GM21528 (cell line): ENCODE measurements at regions not wholly inside any gene's neighbourhood (a gene's known extent, or its start where the extent isn't known, plus 50 kb on each side); places are given as distances from the start of the nearest gene placed in this dataset.

Experiments used
- ATAC-seq: cut with Tn5 transposase; IDR thresholded peaks from one replicate; pipeline ENCODE4 v1.9.1; 2021; ENCODE audit warnings: mild to moderate bottlenecking, moderate library complexity; ENCODE audit not compliant: unreplicated experiment, low FRiP score

GRCh38 chr4:41865306-41865980, 69.8 kb upstream of the TMEM33 start:
- no peak for ATAC-seq

GRCh38 chr4:41859087-41859486, 76.1 kb upstream of the TMEM33 start:
- ATAC-seq, result no peak

- no peak for ATAC-seq
These were observed 78.0 kb upstream of the TMEM33 start for GRCh38 chr4:41857226-41857641.

GRCh38 chr4:41856797-41857196, 78.4 kb upstream of the TMEM33 start:
- ATAC-seq, result no peak

- no peak for ATAC-seq
These were observed 81.3 kb upstream of the TMEM33 start for GRCh38 chr4:41853973-41854372.

- no peak for ATAC-seq
These were observed 83.0 kb upstream of the TMEM33 start for GRCh38 chr4:41852229-41852628.

GRCh38 chr4:41851621-41852020, 83.6 kb upstream of the TMEM33 start:
- ATAC-seq, result no peak

- no peak for ATAC-seq
These were observed 90.9 kb upstream of the TMEM33 start for GRCh38 chr4:41844327-41844726.

GRCh38 chr4:41839916-41840854, 91.7 kb upstream of the PHOX2B start:
- ATAC-seq, result no peak

GRCh38 chr4:41838590-41838989, 90.1 kb upstream of the PHOX2B start:
- no peak for ATAC-seq

GRCh38 chr4:41835321-41835995, 86.9 kb upstream of the PHOX2B start:
- no peak for ATAC-seq

GRCh38 chr4:41832961-41833360, 84.4 kb upstream of the PHOX2B start:
- ATAC-seq, result no peak

GRCh38 chr4:41822325-41822724, 73.8 kb upstream of the PHOX2B start:
- no peak for ATAC-seq

GRCh38 chr4:41820473-41820872, 71.9 kb upstream of the PHOX2B start:
- ATAC-seq, result no peak

- ATAC-seq, result no peak
These were observed 71.1 kb upstream of the PHOX2B start for GRCh38 chr4:41819621-41820020.

GRCh38 chr4:41815473-41815872, 66.9 kb upstream of the PHOX2B start:
- ATAC-seq, result no peak

GRCh38 chr4:41814565-41814964, 66.0 kb upstream of the PHOX2B start:
- no peak for ATAC-seq

GRCh38 chr4:41806807-41807206, 58.3 kb upstream of the PHOX2B start:
- no peak for ATAC-seq

- no peak for ATAC-seq
These were observed 54.1 kb upstream of the PHOX2B start for GRCh38 chr4:41802590-41802989.

GRCh38 chr4:41799126-41799525, 50.6 kb upstream of the PHOX2B start:
- ATAC-seq, result no peak
